ENCODE measurements at regions not wholly inside any gene's neighbourhood (a gene's known extent, or its start where the extent isn't known, plus 50 kb on each side); places are given as distances from the start of the nearest gene placed in this dataset.

GRCh38 chr2:134099273-134099672, 154.6 kb upstream of the MGAT5 start:
- 59 to 84% (median 68%) methylated on average over 1 of the region's 1 CpG for WGBS, 3 donors

GRCh38 chr2:134103196-134103595, 150.7 kb upstream of the MGAT5 start:
- H3K27me3 ChIP-seq (ENCODE audit: insufficient read depth in 3 of 3, low read length in 2 of 3): no peaks in the 10 kb centered on the region
- H3K36me3 ChIP-seq (ENCODE audit: insufficient read depth in 1 of 2, low read depth in 1 of 2): no peaks in the 10 kb centered on the region
- no peak overlapping the region for H3K4me3 ChIP-seq
- intact Hi-C loops (cut with DNase I): no loop called here
- WGBS, 3 donors: 88 to 91% (median 89%) methylated on average over 2 of the region's 2 CpGs
- DNase-seq (no peak), ATAC-seq (no peak)
- H3K27ac ChIP-seq: no peak overlapping the region
- H3K4me1 ChIP-seq: no peaks in the 10 kb centered on the region
- no peaks in the 10 kb centered on the region for H3K9me3 ChIP-seq
- TF ChIP-seq CTCF (IDR thresholded peaks at IDR 0.05): no peak

More at GRCh38 chr2:134099273-134099672, 154.6 kb upstream of the MGAT5 start:
- no peak for TF ChIP-seq CTCF (IDR thresholded peaks at IDR 0.05)
- no peaks in the 10 kb centered on the region for H3K9me3 ChIP-seq
- ATAC-seq: no peak
- no peaks in the 10 kb centered on the region for H3K27me3 ChIP-seq (ENCODE audit: insufficient read depth in 3 of 3, low read length in 2 of 3)
- H3K27ac ChIP-seq: no peak overlapping the region
- intact Hi-C loops (cut with DNase I): no loop called here
- no peak for DNase-seq
- no peak overlapping the region for H3K4me3 ChIP-seq
- H3K4me1 ChIP-seq: no peaks in the 10 kb centered on the region
- no peaks in the 10 kb centered on the region for H3K36me3 ChIP-seq (ENCODE audit: insufficient read depth in 1 of 2, low read depth in 1 of 2)

- ATAC-seq: no peak
Measured at GRCh38 chr2:134104754-134105153, 149.1 kb upstream of the MGAT5 start.

GRCh38 chr2:134107402-134107801, 146.5 kb upstream of the MGAT5 start:
- no peaks in the 10 kb centered on the region for H3K27me3 ChIP-seq (ENCODE audit: insufficient read depth in 3 of 3, low read length in 2 of 3)
- no peaks in the 10 kb centered on the region for H3K4me1 ChIP-seq
- H3K27ac ChIP-seq: no peak overlapping the region
- TF ChIP-seq CTCF (IDR thresholded peaks at IDR 0.05): no peak
- no peak overlapping the region for H3K4me3 ChIP-seq
- WGBS, 3 donors: 56 to 64% (median 62%) methylated on average over 3 of the region's 3 CpGs
- H3K36me3 ChIP-seq (ENCODE audit: insufficient read depth in 1 of 2, low read depth in 1 of 2): no peaks in the 10 kb centered on the region
- intact Hi-C loops (cut with DNase I): no loop called here
- peaks cover 6% of the 10 kb centered on the region for H3K9me3 ChIP-seq
- DNase-seq (no peak), ATAC-seq (no peak)

More at GRCh38 chr2:134104754-134105153, 149.1 kb upstream of the MGAT5 start:
- Histone ChIP-seq H3K9me3 (no peaks in the 10 kb centered on the region), H3K4me1 (no peaks in the 10 kb centered on the region), H3K4me3 (no peak overlapping the region), H3K27ac (no peak overlapping the region), H3K27me3 (ENCODE audit: insufficient read depth in 3 of 3, low read length in 2 of 3) (no peaks in the 10 kb centered on the region), H3K36me3 (ENCODE audit: insufficient read depth in 1 of 2, low read depth in 1 of 2) (no peaks in the 10 kb centered on the region)
- no peak for DNase-seq
- intact Hi-C loops (cut with DNase I): no loop called here
- TF ChIP-seq CTCF (IDR thresholded peaks at IDR 0.05): no peak
- 48 to 64% (median 56%) methylated on average over 1 of the region's 1 CpG for WGBS, 3 donors

- no peaks in the 10 kb centered on the region for H3K36me3 ChIP-seq (ENCODE audit: insufficient read depth in 1 of 2, low read depth in 1 of 2)
- ATAC-seq (no peak), DNase-seq (no peak)
- no peak overlapping the region for H3K27ac ChIP-seq
- no peak for TF ChIP-seq CTCF (IDR thresholded peaks at IDR 0.05)
- intact Hi-C loops (cut with DNase I): no loop called here
- 87 to 89% (median 88%) methylated on average over 4 of the region's 4 CpGs for WGBS, 3 donors
- H3K27me3 ChIP-seq (ENCODE audit: insufficient read depth in 3 of 3, low read length in 2 of 3): no peaks in the 10 kb centered on the region
- H3K4me3 ChIP-seq: no peak overlapping the region
- H3K9me3 ChIP-seq: peaks cover 6% of the 10 kb centered on the region
- H3K4me1 ChIP-seq: no peaks in the 10 kb centered on the region
Measured at GRCh38 chr2:134108113-134108512, 145.8 kb upstream of the MGAT5 start.

All from psoas muscle (tissue), 7 donors.